HCT116 (cell line): ENCODE measurements at regions not wholly inside any gene's neighbourhood (a gene's known extent, or its start where the extent isn't known, plus 50 kb on each side); places are given as distances from the start of the nearest gene placed in this dataset.

ENCODE experiments used
- ATAC-seq: fragments of 200-7000 bp; cut with Tn5 transposase; 2 replicates; pipeline ENCODE4 v1.9.1; 2020; ENCODE audit warnings: mild to moderate bottlenecking, moderate library complexity
- BruUV-seq: library from RNA; stranded (reverse); fragments of 400-500 nt; replicated peaks from 2 replicates; lab custom pipeline; 2021; lab: Mats Ljungman, UMichigan
- CTCF ChIA-PET: fragments of 300-600 bp; sonication (Branson Sonifier 250); formaldehyde crosslinking; loops from one replicate; lab custom pipeline; 2021; ENCODE audit warnings: antibody characterized with exemption; lab: Charles Lee
- POLR2A ChIA-PET: fragments of 300-600, 350-600 bp; sonication (Branson Sonifier 250); formaldehyde crosslinking; loops from one replicate; lab custom pipeline; 2021; ENCODE audit warnings: antibody characterized with exemption; lab: Charles Lee
- RAD21 ChIA-PET, 2 experiments: fragments of 300-600 bp; sonication (Branson Sonifier 250); formaldehyde crosslinking; loops; one replicate each; lab custom pipeline; 2023; ENCODE audit warnings: low total read pairs in 2 of 2; ENCODE audit not compliant: uncharacterized antibody in 2 of 2, unreplicated experiment in 2 of 2, low non-redundant PET in 1 of 2; lab: Charles Lee
- DNase-seq: peaks from one replicate; pipeline ENCODE4 v3.0.0-alpha.2; 2010; ENCODE audit warnings: low read depth, low spot score
- H2AFZ ChIP-seq: fragments of 200-600 bp; shearing (Covaris generic), sonication (generic); 2 replicates; pipeline ENCODE4 v1.6.1; 2017; ENCODE audit warnings: low read depth, mixed run types, mixed read lengths, antibody characterized with exemption, low read length; ENCODE audit not compliant: poor library complexity, severe bottlenecking
- H3K27ac ChIP-seq: 2 replicates; pipeline ENCODE4 v1.5.1; 2012; ENCODE audit warnings: low read depth, low read length
- H3K27me3 ChIP-seq: fragments of 200-600 bp; sonication (generic); 2 replicates; pipeline ENCODE4 v1.6.1; 2016; ENCODE audit warnings: mixed run types, low read length, mixed read lengths; ENCODE audit not compliant: insufficient read depth
- H3K36me3 ChIP-seq, 2 experiments: fragments of 200-500 bp in 1 of 2; fragments of 200-600 bp in 1 of 2; sonication (Bioruptor generic) in 1 of 2; sonication (generic) in 1 of 2; 2 replicates each; pipeline versions ENCODE4 v1.5.1 to v1.6.1; 2014 to 2016; ENCODE audit warnings: low read length in 2 of 2, inconsistent platforms in 1 of 2, mixed read lengths in 1 of 2, mixed run types in 1 of 2; ENCODE audit not compliant: insufficient read depth in 2 of 2, control insufficient read depth in 1 of 2
- H3K4me1 ChIP-seq, 2 experiments: fragments of 200-600 bp in 1 of 2; sonication (generic) in 1 of 2; 2 replicates each; pipeline versions ENCODE4 v1.5.1 to v1.6.1; 2012 to 2017; ENCODE audit warnings: low read length in 2 of 2, inconsistent platforms in 1 of 2, mild to moderate bottlenecking in 1 of 2, mixed read lengths in 1 of 2, mixed run types in 1 of 2, moderate library complexity in 1 of 2; ENCODE audit not compliant: insufficient read depth in 2 of 2, control insufficient read depth in 1 of 2
- H3K4me2 ChIP-seq: fragments of 200-600 bp; sonication (generic); 2 replicates; pipeline ENCODE4 v1.6.1; 2017; ENCODE audit warnings: mixed run types, low read length, mixed read lengths
- H3K4me3 ChIP-seq, 2 experiments: fragments of 200-600 bp in 1 of 2; sonication (generic) in 1 of 2; replicated peaks in 1 of 2; 2 replicates each; pipeline ENCODE4 v1.5.1; 2011 to 2016; ENCODE audit warnings: low read length in 2 of 2, control low read depth in 1 of 2, low read depth in 1 of 2, mild to moderate bottlenecking in 1 of 2, mixed read lengths in 1 of 2, mixed run types in 1 of 2
- H3K79me2 ChIP-seq: fragments of 200-600 bp; sonication (generic); 2 replicates; pipeline ENCODE4 v1.6.1; 2017; ENCODE audit warnings: mild to moderate bottlenecking, mixed run types, low read length, moderate library complexity, mixed read lengths; ENCODE audit not compliant: insufficient read depth
- H3K9ac ChIP-seq: fragments of 200-600 bp; sonication (generic); 2 replicates; pipeline ENCODE4 v1.6.1; 2016; ENCODE audit warnings: low read length, mixed read lengths
- H3K9me2 ChIP-seq: fragments of 200-600 bp; sonication (generic), shearing (Covaris generic); 2 replicates; pipeline ENCODE4 v1.6.1; 2017; ENCODE audit warnings: mixed run types, mild to moderate bottlenecking, moderate library complexity; ENCODE audit not compliant: insufficient read depth
- H3K9me3 ChIP-seq, 2 experiments: fragments of 200-500 bp in 1 of 2; fragments of 200-600 bp in 1 of 2; sonication (Bioruptor generic) in 1 of 2; sonication (generic) in 1 of 2; 2 replicates each; pipeline ENCODE4 v1.6.1; 2014 to 2017; ENCODE audit warnings: low read length in 2 of 2, mixed read lengths in 2 of 2, inconsistent platforms in 1 of 2, low read depth in 1 of 2, mild to moderate bottlenecking in 1 of 2, mixed run types in 1 of 2, moderate library complexity in 1 of 2; ENCODE audit not compliant: control insufficient read depth in 1 of 2, insufficient read depth in 1 of 2
- H4K20me1 ChIP-seq: fragments of 200-600 bp; sonication (generic), shearing (Covaris generic); 2 replicates; pipeline ENCODE4 v1.6.1; 2017; ENCODE audit warnings: mixed run types, mild to moderate bottlenecking, moderate library complexity; ENCODE audit not compliant: insufficient read depth
- CEBPB ChIP-seq: IDR thresholded peaks from 2 replicates; pipeline ENCODE4 v1.6.1; 2012; ENCODE audit warnings: low read depth
- EGR1 ChIP-seq: IDR thresholded peaks from 2 replicates; pipeline ENCODE4 v1.6.1; 2012; ENCODE audit warnings: low read depth
- ELF1 ChIP-seq: IDR thresholded peaks from 2 replicates; pipeline ENCODE4 v1.6.1; 2012; ENCODE audit warnings: low read depth, borderline replicate concordance
- EZH2phosphoT487 ChIP-seq: fragments of 200-600 bp; IDR thresholded peaks from 2 replicates; pipeline ENCODE4 v1.6.1; 2018; ENCODE audit warnings: antibody characterized with exemption, borderline replicate concordance
- RAD21 ChIP-seq: IDR thresholded peaks from 2 replicates; pipeline ENCODE4 v1.6.1; 2012; ENCODE audit warnings: low read depth, mild to moderate bottlenecking
- SRF ChIP-seq: IDR thresholded peaks from 2 replicates; pipeline ENCODE4 v1.6.1; 2012; ENCODE audit warnings: low read depth
- ZFX ChIP-seq: fragments of 450-650 bp; IDR thresholded peaks from 2 replicates; pipeline ENCODE4 v1.6.1; 2017
- ZNF274 ChIP-seq: fragments of 200-500 bp; sonication (Bioruptor generic); IDR thresholded peaks from 2 replicates; pipeline ENCODE4 v1.6.1; 2014; ENCODE audit warnings: mild to moderate bottlenecking, low read depth, low read length, inconsistent platforms
- intact Hi-C: fragments of 100-400 bp; cut with micrococcal nuclease; formaldehyde crosslinking; loops from 2 replicates; pipeline ENCODE4 v1.10.0; 2022
- TF ChIP-seq, protein P1 (sequence below): IDR thresholded peaks from 2 replicates; pipeline ENCODE4 v1.6.1; 2012; ENCODE audit warnings: low read depth
- TF ChIP-seq, protein P2 (sequence below): IDR thresholded peaks from 2 replicates; pipeline ENCODE4 v1.6.1; 2012
- TF ChIP-seq, protein P3 (sequence below): IDR thresholded peaks from 2 replicates; pipeline ENCODE4 v1.6.1; 2012

DNA sequence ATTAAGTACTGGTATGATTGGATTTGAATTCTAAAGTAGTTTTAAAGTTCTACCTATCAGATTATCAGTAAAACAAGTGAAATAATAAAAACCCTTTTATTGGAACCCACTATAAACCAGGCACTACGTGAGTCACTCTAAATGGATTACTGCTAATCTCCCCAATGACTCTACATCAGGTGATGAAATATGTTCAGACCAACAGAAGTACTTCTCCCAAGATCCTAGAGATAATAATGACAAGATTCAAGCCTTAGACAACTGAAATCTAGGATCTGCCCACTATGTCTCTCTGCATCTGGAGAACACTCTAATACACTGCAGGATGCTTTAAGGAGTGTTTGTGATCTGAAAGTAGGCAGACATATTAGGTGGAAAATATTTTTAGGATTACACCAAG lies 652.1 kb upstream of the CHORDC1 start:
- TF ChIP-seq ELF1 (no peak), SRF (no peak), ZFX (no peak), ZNF274 (no peak), CEBPB (no peak), EGR1 (no peak), RAD21 (no peak), EZH2phosphoT487 (no peak)
- TF ChIP-seq, protein P1, sequence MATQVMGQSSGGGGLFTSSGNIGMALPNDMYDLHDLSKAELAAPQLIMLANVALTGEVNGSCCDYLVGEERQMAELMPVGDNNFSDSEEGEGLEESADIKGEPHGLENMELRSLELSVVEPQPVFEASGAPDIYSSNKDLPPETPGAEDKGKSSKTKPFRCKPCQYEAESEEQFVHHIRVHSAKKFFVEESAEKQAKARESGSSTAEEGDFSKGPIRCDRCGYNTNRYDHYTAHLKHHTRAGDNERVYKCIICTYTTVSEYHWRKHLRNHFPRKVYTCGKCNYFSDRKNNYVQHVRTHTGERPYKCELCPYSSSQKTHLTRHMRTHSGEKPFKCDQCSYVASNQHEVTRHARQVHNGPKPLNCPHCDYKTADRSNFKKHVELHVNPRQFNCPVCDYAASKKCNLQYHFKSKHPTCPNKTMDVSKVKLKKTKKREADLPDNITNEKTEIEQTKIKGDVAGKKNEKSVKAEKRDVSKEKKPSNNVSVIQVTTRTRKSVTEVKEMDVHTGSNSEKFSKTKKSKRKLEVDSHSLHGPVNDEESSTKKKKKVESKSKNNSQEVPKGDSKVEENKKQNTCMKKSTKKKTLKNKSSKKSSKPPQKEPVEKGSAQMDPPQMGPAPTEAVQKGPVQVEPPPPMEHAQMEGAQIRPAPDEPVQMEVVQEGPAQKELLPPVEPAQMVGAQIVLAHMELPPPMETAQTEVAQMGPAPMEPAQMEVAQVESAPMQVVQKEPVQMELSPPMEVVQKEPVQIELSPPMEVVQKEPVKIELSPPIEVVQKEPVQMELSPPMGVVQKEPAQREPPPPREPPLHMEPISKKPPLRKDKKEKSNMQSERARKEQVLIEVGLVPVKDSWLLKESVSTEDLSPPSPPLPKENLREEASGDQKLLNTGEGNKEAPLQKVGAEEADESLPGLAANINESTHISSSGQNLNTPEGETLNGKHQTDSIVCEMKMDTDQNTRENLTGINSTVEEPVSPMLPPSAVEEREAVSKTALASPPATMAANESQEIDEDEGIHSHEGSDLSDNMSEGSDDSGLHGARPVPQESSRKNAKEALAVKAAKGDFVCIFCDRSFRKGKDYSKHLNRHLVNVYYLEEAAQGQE: no peak
- TF ChIP-seq, protein P2, sequence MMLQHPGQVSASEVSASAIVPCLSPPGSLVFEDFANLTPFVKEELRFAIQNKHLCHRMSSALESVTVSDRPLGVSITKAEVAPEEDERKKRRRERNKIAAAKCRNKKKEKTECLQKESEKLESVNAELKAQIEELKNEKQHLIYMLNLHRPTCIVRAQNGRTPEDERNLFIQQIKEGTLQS: no peak
- TF ChIP-seq, protein P3, sequence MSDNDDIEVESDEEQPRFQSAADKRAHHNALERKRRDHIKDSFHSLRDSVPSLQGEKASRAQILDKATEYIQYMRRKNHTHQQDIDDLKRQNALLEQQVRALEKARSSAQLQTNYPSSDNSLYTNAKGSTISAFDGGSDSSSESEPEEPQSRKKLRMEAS: no peak
- Histone ChIP-seq H3K36me3 (no peaks in the 10 kb centered on the region), H3K9ac (no peak overlapping the region), H3K27me3 (no peaks in the 10 kb centered on the region), H3K4me3 (no peak overlapping the region), H3K9me3 (peaks cover 7 to 17% of the 10 kb centered on the region in 2 experiments; a peak in 2 of 4 replicates), H2AFZ (no peak overlapping the region), H3K79me2 (no peaks in the 10 kb centered on the region), H3K27ac (no peak overlapping the region), H4K20me1 (no peaks in the 10 kb centered on the region), H3K9me2 (no peaks in the 10 kb centered on the region), H3K4me2 (no peak overlapping the region), H3K4me1 (no peaks in the 10 kb centered on the region)
- ATAC-seq: no peak
- DNase-seq: no peak
- intact Hi-C loops: no loop called here
- CTCF ChIA-PET: no interaction called here
- no TSS peak for BruUV-seq
- RAD21 ChIA-PET: no interaction called here
- POLR2A ChIA-PET: no interaction called here
